ENCODE measurements at regions not wholly inside any gene's neighbourhood (a gene's known extent, or its start where the extent isn't known, plus 50 kb on each side); places are given as distances from the start of the nearest gene placed in this dataset.

GRCh38 chr18:38759457-38759856 lies 1193.9 kb upstream of the CELF4 start:
- Histone ChIP-seq H3K79me2 (ENCODE audit: low read length) (no peaks in the 10 kb centered on the region), H3K27ac (ENCODE audit: low read length) (no peak overlapping the region), H3K4me3 (ENCODE audit: low read length) (no peak overlapping the region), H3K9me2 (replicated peaks; ENCODE audit: low read length) (no peaks in the 10 kb centered on the region), H3F3A (ENCODE audit: low read length, unreplicated experiment) (no peaks in the 10 kb centered on the region), H3K9me3 (ENCODE audit: low read length) (no peaks in the 10 kb centered on the region), H4K20me1 (ENCODE audit: low read length) (no peaks in the 10 kb centered on the region), H3K4me2 (ENCODE audit: low read length) (no peak overlapping the region), H3K4me1 (ENCODE audit: insufficient read depth, low read length) (no peaks in the 10 kb centered on the region), H3K36me3 (ENCODE audit: low read depth, low read length) (no peaks in the 10 kb centered on the region), H3K27me3 (ENCODE audit: low read length) (no peaks in the 10 kb centered on the region), H3K9ac (ENCODE audit: low read length) (no peak overlapping the region), H2AFZ (ENCODE audit: low read length) (no peak overlapping the region)
- no TSS peak for BruUV-seq (replicated peaks)
- no peak for TF ChIP-seq EZH2 (IDR thresholded peaks at IDR 0.05; ENCODE audit: low read length, unreplicated experiment)
- TF ChIP-seq CTCF (conservative IDR thresholded peaks at IDR 0.05; ENCODE audit: low read depth, low read length), result no peak
- DNase-seq (peak; percentile 19), ATAC-seq (peak; percentile 88)
- intact Hi-C loops (cut with micrococcal nuclease), result no loop called here
- ChIA-PET POLR2A (ENCODE audit: unreplicated experiment) (no interaction called here), CTCF (no interaction called here)

- TF ChIP-seq CTCF (conservative IDR thresholded peaks at IDR 0.05; ENCODE audit: low read depth, low read length), result no peak
- TF ChIP-seq EZH2 (IDR thresholded peaks at IDR 0.05; ENCODE audit: low read length, unreplicated experiment), result no peak
- TF ChIP-seq EZH2phosphoT487 (IDR thresholded peaks at IDR 0.05; ENCODE audit: borderline replicate concordance, low read length), result no peak
- Histone ChIP-seq H3K4me2 (ENCODE audit: low read length) (no peak overlapping the region), H3K27me3 (ENCODE audit: low read length) (no peaks in the 10 kb centered on the region), H2AFZ (ENCODE audit: low read length) (no peak overlapping the region), H3F3A (ENCODE audit: low read length, unreplicated experiment) (no peaks in the 10 kb centered on the region), H3K4me3 (ENCODE audit: low read length) (no peak overlapping the region), H3K9me2 (replicated peaks; ENCODE audit: low read length) (no peaks in the 10 kb centered on the region), H3K79me2 (ENCODE audit: low read length) (no peaks in the 10 kb centered on the region), H3K27ac (ENCODE audit: low read length) (no peak overlapping the region), H3K9me3 (ENCODE audit: low read length) (no peaks in the 10 kb centered on the region), H3K36me3 (ENCODE audit: low read depth, low read length) (no peaks in the 10 kb centered on the region), H3K4me1 (ENCODE audit: insufficient read depth, low read length) (no peaks in the 10 kb centered on the region), H3K9ac (ENCODE audit: low read length) (no peak overlapping the region), H4K20me1 (ENCODE audit: low read length) (no peaks in the 10 kb centered on the region)
- no peak for ATAC-seq
- CTCF ChIA-PET, result no interaction called here
- intact Hi-C loops (cut with micrococcal nuclease), result no loop called here
- BruUV-seq (replicated peaks), result no TSS peak
- POLR2A ChIA-PET (ENCODE audit: unreplicated experiment), result no interaction called here
- DNase-seq, result no peak
These were observed 1190.8 kb upstream of the CELF4 start for GRCh38 chr18:38756436-38756835.

GRCh38 chr18:38752430-38752829 lies 1186.8 kb upstream of the CELF4 start:
- H2AFZ ChIP-seq (ENCODE audit: low read length), result no peak overlapping the region
- no peaks in the 10 kb centered on the region for H3K9me2 ChIP-seq (replicated peaks; ENCODE audit: low read length)
- H4K20me1 ChIP-seq (ENCODE audit: low read length), result no peaks in the 10 kb centered on the region
- no peaks in the 10 kb centered on the region for H3K36me3 ChIP-seq (ENCODE audit: low read depth, low read length)
- DNase-seq (no peak), ATAC-seq (no peak)
- CTCF ChIA-PET, result no interaction called here
- H3F3A ChIP-seq (ENCODE audit: low read length, unreplicated experiment), result no peaks in the 10 kb centered on the region
- H3K4me1 ChIP-seq (ENCODE audit: insufficient read depth, low read length), result no peaks in the 10 kb centered on the region
- POLR2A ChIA-PET (ENCODE audit: unreplicated experiment), result no interaction called here
- H3K4me2 ChIP-seq (ENCODE audit: low read length), result no peak overlapping the region
- no peaks in the 10 kb centered on the region for H3K9me3 ChIP-seq (ENCODE audit: low read length)
- no peaks in the 10 kb centered on the region for H3K79me2 ChIP-seq (ENCODE audit: low read length)
- no peaks in the 10 kb centered on the region for H3K27me3 ChIP-seq (ENCODE audit: low read length)
- intact Hi-C loops (cut with micrococcal nuclease), result no loop called here
- H3K27ac ChIP-seq (ENCODE audit: low read length), result no peak overlapping the region
- no peak overlapping the region for H3K9ac ChIP-seq (ENCODE audit: low read length)
- TF ChIP-seq EZH2phosphoT487 (IDR thresholded peaks at IDR 0.05; ENCODE audit: borderline replicate concordance, low read length) (no peak), CTCF (conservative IDR thresholded peaks at IDR 0.05; ENCODE audit: low read depth, low read length) (no peak)
- no peak overlapping the region for H3K4me3 ChIP-seq (ENCODE audit: low read length)
- BruUV-seq (replicated peaks), result no TSS peak
